Raji (cell line): ENCODE measurements at regions not wholly inside any gene's neighbourhood (a gene's known extent, or its start where the extent isn't known, plus 50 kb on each side); places are given as distances from the start of the nearest gene placed in this dataset.

Experiments
- POLR2A ChIP-seq: IDR thresholded peaks from 2 replicates; pipeline ENCODE4 v1.6.1; 2011; ENCODE audit warnings: low read depth, low read length, control low read depth; ENCODE audit not compliant: insufficient read depth

- TF ChIP-seq POLR2A = no peak
Observed at GRCh38 chr19:34305221-34306083, 51.1 kb downstream of the GARRE1 start.

GRCh38 chr19:34306213-34306661, 51.9 kb downstream of the GARRE1 start:
- TF ChIP-seq POLR2A = no peak

- TF ChIP-seq POLR2A = no peak
Observed at GRCh38 chr19:34306824-34307223, 52.5 kb downstream of the GARRE1 start.

- TF ChIP-seq POLR2A = no peak
Observed at GRCh38 chr19:34308381-34309367, 54.3 kb downstream of the GARRE1 start.

- no peak for TF ChIP-seq POLR2A
Observed at GRCh38 chr19:34309368-34310138, 55.2 kb downstream of the GARRE1 start.

GRCh38 chr19:34310494-34310981, 54.5 kb upstream of the GPI start:
- TF ChIP-seq POLR2A = 0 out of 2 replicates have a peak, but pooled peaks have one; percentile 23

GRCh38 chr19:34313188-34313587, 51.8 kb upstream of the GPI start:
- no peak for TF ChIP-seq POLR2A

- no peak for TF ChIP-seq POLR2A
Observed at GRCh38 chr19:34314437-34315313, 50.3 kb upstream of the GPI start.
